DOHH2 (cell line): ENCODE measurements at regions not wholly inside any gene's neighbourhood (a gene's known extent, or its start where the extent isn't known, plus 50 kb on each side); places are given as distances from the start of the nearest gene placed in this dataset.

Source experiments
- H3F3A ChIP-seq: fragments of 200-600 bp; sonication (generic), shearing (Covaris generic); 2 replicates; pipeline ENCODE4 v1.6.0; 2016; ENCODE audit warnings: antibody characterized with exemption, mild to moderate bottlenecking; ENCODE audit not compliant: control insufficient read depth, insufficient read depth
- H3K27ac ChIP-seq: fragments of 200-600 bp; sonication (generic); 2 replicates; pipeline ENCODE4 v1.5.1; 2014; ENCODE audit warnings: low read depth, mild to moderate bottlenecking, low read length, moderate library complexity
- H3K27me3 ChIP-seq: fragments of 200-600 bp; sonication (generic); 2 replicates; pipeline ENCODE4 v1.6.1; 2014; ENCODE audit warnings: mild to moderate bottlenecking, low read length, mixed read lengths; ENCODE audit not compliant: control insufficient read depth
- H3K36me3 ChIP-seq: fragments of 200-600 bp; sonication (generic); 2 replicates; pipeline ENCODE4 v1.6.1; 2014; ENCODE audit warnings: mild to moderate bottlenecking, low read length, moderate library complexity, mixed read lengths; ENCODE audit not compliant: control insufficient read depth
- H3K4me1 ChIP-seq: fragments of 200-600 bp; sonication (generic); 2 replicates; pipeline ENCODE4 v1.6.1; 2014; ENCODE audit warnings: mild to moderate bottlenecking, low read length, mixed read lengths; ENCODE audit not compliant: control insufficient read depth
- H3K4me2 ChIP-seq: fragments of 200-600 bp; sonication (generic); 2 replicates; pipeline ENCODE4 v1.6.0; 2014; ENCODE audit warnings: mild to moderate bottlenecking, low read length, moderate library complexity
- H3K4me3 ChIP-seq: fragments of 200-600 bp; sonication (generic); 2 replicates; pipeline ENCODE4 v1.5.1; 2014; ENCODE audit warnings: mild to moderate bottlenecking, low read length, mixed read lengths
- H3K79me2 ChIP-seq: fragments of 200-600 bp; sonication (generic); 2 replicates; pipeline ENCODE4 v1.6.1; 2014; ENCODE audit warnings: mild to moderate bottlenecking, low read length, mixed read lengths; ENCODE audit not compliant: control insufficient read depth
- H3K9me2 ChIP-seq: fragments of 200-600 bp; sonication (generic); replicated peaks from 2 replicates; pipeline ENCODE4 v1.6.1; 2014; ENCODE audit warnings: mild to moderate bottlenecking, low read length, mixed read lengths; ENCODE audit not compliant: control insufficient read depth
- H3K9me3 ChIP-seq: fragments of 200-600 bp; sonication (generic); 2 replicates; pipeline ENCODE4 v1.6.1; 2014; ENCODE audit warnings: antibody characterized with exemption, low read length, mixed read lengths; ENCODE audit not compliant: control insufficient read depth, insufficient read depth
- H4K20me1 ChIP-seq: fragments of 200-600 bp; sonication (generic); 2 replicates; pipeline ENCODE4 v1.6.0; 2014; ENCODE audit warnings: low read depth, mild to moderate bottlenecking, antibody characterized with exemption, low read length, moderate library complexity; ENCODE audit not compliant: control insufficient read depth, insufficient read depth
- CTCF ChIP-seq: fragments of 200-600 bp; sonication (generic); IDR thresholded peaks from one replicate; pipeline ENCODE4 v1.5.1; 2014; ENCODE audit warnings: antibody characterized with exemption, mild to moderate bottlenecking, low read depth, low read length; ENCODE audit not compliant: poor library complexity, severe bottlenecking
- EZH2phosphoT487 ChIP-seq: fragments of 200-600 bp; sonication (generic); IDR thresholded peaks from 2 replicates; pipeline ENCODE4 v1.6.1; 2017; ENCODE audit warnings: borderline replicate concordance, mild to moderate bottlenecking, antibody characterized with exemption, low read length, moderate library complexity, mixed read lengths

GRCh38 chr5:142432369-142432863 lies 107.6 kb upstream of the SPRY4 start:
- Histone ChIP-seq H3K79me2 (no peaks in the 10 kb centered on the region), H3K9me3 (no peaks in the 10 kb centered on the region), H3F3A (no peaks in the 10 kb centered on the region), H3K4me2 (no peak overlapping the region), H3K27me3 (peaks cover 24% of the 10 kb centered on the region), H3K36me3 (no peaks in the 10 kb centered on the region), H4K20me1 (no peaks in the 10 kb centered on the region), H3K4me3 (no peak overlapping the region), H3K9me2 (no peaks in the 10 kb centered on the region), H3K27ac (no peak overlapping the region), H3K4me1 (no peaks in the 10 kb centered on the region)
- no peak for TF ChIP-seq EZH2phosphoT487
- TF ChIP-seq CTCF, result no peak

- Histone ChIP-seq H3K27me3 (peaks cover 22% of the 10 kb centered on the region), H3F3A (no peaks in the 10 kb centered on the region), H3K4me1 (no peaks in the 10 kb centered on the region), H3K4me3 (no peak overlapping the region), H3K9me3 (no peaks in the 10 kb centered on the region), H4K20me1 (no peaks in the 10 kb centered on the region), H3K4me2 (no peak overlapping the region), H3K9me2 (no peaks in the 10 kb centered on the region), H3K79me2 (no peaks in the 10 kb centered on the region), H3K27ac (no peak overlapping the region), H3K36me3 (no peaks in the 10 kb centered on the region)
- TF ChIP-seq EZH2phosphoT487 (no peak), CTCF (no peak)
Observed at GRCh38 chr5:142428773-142429473, 104.1 kb upstream of the SPRY4 start.

GRCh38 chr5:142428036-142428772 lies 103.4 kb upstream of the SPRY4 start:
- Histone ChIP-seq H3K4me2 (no peak overlapping the region), H3K79me2 (no peaks in the 10 kb centered on the region), H3K27ac (no peak overlapping the region), H4K20me1 (no peaks in the 10 kb centered on the region), H3K36me3 (no peaks in the 10 kb centered on the region), H3K4me3 (no peak overlapping the region), H3K9me3 (no peaks in the 10 kb centered on the region), H3K4me1 (no peaks in the 10 kb centered on the region), H3K27me3 (peaks cover 20% of the 10 kb centered on the region), H3F3A (no peaks in the 10 kb centered on the region), H3K9me2 (no peaks in the 10 kb centered on the region)
- TF ChIP-seq CTCF, result no peak
- TF ChIP-seq EZH2phosphoT487, result no peak
